Endometrium (tissue), 2 donors: ENCODE measurements at regions not wholly inside any gene's neighbourhood (a gene's known extent, or its start where the extent isn't known, plus 50 kb on each side); places are given as distances from the start of the nearest gene placed in this dataset.

Experiments used
- FAIRE-seq: peaks from 2 replicates; lab custom pipeline; 2012; peaks lifted over from hg19 to GRCh38; lab: Jason Lieb, UNC
- donor health status: control.
- donor health status: control.

DNA sequence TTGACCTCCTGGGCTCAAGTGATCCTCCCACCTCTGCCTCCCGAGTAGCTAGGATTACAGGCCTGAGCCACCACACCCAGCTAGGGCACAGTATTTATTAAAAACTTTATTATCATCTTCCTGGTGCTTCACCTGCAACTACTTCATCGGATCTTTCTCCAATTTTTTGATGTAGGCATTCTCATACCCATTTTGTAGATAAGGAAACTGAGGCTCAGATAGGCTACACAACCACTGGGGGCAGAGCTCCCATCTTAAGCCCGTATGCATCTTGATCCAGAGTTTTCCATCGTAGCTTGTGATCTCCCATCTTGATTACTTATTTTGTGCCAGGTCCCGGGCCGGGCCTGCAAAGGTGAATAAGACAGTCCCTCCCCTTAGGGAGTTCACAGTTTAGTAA, 68.1 kb upstream of the BCOR start:
- no peak for FAIRE-seq

DNA sequence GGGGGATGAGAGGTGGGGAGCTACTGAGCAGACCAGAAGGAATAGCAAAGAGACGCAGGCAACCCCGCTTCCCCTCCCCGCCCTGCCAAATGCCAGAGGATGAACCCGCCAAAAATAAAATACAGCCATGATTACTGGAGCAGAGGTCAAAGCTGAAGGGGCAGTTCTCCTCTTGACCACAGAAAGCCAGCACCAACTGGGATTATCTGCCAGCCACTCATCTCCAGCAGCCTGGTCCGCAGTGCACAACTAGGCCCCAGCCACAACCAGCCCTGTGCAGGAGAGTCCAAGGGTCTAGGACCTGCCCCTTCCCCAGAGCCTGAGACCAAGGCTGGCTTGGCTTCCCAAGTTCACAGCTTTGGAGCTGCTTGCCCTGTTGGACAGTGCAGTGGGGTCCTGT, 67.4 kb upstream of the BCOR start:
- FAIRE-seq = no peak

DNA sequence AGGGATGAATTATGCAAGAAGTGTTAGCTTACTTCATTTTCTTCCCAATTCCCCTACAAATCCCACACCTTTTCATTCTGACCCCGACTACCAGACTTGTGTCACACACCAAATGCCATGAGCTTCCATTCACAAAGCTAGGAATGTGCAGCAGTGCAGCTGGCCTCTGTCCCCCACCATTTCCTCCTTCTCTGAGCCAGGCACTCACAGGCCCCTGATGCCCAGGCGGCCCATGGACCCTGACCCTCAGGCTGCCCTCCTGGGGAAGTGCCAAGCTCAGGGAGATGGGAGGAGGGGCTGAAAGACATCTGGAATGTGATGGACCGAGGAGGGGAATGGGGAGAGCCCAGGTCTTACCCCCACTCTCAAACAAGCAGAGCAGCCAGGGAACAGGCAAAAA, 67.0 kb upstream of the BCOR start:
- FAIRE-seq = no peak

DNA sequence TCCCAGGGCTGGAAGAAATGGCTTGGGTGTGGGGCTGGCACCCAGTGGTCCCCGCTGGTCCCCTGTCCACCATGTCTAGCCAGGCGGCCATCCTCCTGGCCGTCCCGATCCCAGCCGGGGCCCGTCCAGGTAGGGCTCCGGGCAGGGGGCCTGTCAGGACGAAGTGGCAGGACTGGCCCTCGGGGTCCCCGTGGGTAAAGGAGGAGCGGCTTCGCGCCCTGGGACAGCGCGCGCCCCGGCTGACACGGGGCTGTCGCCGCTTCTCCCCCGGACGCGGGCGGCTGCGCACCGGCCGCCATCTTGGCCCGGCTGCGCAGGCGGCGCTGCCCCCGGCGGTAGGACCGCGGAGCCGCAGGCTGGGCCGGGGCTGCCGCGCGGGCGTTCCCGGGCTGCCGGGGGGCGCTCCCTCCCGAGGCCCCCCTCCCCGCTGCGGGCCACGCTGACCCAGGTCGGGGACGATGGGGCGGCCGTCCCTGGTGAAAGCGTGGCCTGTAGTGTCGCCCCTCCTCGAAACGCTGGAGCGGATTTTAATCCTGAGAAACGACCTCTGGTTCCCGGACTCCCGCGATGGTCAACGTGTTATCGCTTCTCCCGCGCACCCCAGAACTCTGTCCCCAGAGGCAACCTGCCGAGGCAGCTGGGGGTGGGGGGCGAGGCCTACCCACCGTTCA, 60.4 kb upstream of the BCOR start:
- FAIRE-seq = no peak

DNA sequence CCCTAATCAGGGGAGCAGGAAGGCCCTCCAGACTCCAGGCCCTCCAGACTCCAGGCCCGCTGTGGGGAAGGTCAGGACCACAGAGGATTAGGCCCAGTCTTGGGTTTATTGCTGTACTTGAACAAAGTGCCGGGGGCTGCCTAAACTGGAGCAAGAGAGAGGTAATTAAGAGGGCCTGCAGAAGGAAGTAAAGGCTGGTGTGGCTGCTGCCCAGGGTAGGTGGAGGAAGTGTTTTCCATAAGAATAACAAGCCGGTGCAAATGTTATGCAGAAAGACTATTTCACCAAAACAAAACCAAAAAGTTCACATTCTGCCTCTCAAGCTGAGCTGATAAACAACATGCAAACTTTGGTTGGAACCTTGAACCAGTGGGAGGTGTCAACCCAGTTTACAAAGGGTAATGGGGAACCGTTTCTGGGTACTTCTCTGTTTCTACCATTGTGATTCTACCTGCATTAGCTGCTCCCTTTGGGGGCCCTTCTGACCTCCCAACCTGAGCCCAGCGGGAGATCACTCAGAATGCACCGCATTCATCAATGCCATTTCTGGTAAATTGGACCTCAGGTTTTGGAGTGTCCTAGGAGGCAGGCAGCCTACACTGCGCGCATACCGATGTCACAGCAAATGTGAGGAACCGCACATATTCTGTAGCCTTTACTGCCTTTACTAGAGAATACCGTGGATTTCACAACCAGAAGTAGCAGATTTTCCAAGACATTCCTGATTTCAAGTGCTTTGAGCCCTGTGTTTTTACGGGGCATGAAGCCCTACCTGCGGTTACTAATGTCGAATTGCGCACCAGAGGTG, 59.7 kb upstream of the BCOR start:
- no peak for FAIRE-seq

DNA sequence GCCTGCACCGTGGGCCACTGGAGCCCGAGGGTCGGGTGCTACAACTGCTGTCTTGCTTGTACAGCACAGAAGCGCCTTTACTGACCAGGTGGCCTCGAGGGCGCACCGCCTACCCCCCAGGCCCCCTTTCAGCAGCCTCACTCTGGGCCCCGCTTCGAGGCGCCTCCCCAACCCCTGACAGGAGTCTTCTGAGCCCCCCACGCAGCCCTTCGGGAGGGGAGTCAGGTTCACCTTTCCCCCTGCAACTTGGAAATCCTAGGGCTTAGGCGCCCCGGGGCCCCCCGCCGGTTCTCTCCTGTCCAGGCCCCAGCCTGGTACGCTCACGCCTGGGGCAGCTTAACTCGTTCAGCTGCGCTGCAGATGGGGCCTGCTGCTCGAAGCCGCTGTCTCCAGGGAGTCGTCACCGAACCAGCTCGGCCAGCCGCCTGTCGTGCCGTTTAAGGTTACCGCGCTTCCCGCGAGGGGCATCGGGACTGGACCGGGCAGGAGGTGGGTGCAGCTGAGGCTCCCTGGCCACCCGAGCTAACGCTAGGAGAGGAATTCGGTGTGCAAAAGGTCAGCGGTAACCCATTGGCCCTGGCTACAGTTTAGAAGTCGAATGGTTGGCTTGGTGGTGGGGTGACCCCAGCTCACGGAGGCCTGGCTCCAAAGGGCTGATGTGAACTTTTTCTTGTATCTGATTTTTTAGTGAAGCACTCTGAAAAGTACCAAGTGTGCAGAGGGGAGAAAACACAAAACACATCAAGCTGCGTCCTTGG, 58.9 kb upstream of the BCOR start:
- no peak for FAIRE-seq

DNA sequence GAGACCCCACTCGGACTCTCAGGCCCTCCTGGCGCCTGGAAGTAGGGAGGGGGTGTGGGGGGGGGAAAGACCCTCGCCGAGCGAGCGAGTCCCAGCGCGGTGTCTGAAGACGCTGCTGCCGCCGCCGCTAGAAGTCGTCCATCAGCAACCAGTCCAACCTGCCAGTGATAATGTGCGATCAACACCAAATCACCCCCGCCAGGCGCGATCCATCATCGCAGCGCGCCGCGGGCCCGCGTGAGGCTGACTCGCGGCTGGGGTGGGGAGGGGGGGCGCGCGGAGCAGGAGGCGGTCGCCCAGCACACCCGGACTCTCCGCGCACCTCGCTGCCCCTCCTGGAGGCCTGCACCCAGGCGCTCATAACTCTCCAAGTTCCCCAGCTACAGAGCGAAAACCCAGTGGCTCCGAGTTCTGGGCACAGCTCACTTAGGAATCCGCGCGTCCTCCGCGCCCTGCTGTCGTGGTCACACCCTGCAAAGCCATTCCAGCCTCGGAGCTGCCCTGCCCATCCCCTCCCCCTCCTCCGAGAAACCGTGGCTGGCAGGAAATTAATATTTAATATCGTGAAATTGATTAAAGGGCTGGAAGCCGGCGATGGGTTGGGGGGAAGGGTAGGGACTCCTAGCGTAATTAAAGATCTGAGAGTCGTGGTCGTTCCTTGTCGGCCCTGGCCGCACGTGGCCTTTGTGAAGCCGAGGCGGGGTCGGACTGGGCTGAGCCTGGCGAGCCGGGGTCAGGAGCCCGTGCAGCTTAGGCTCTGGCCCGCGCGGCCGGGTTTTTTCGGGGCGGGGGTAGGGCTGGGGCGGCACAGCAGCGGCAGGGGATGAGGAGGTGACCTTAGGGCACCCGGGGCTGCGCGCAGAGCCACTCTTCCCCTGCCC, 58.1 kb upstream of the BCOR start:
- no peak for FAIRE-seq

DNA sequence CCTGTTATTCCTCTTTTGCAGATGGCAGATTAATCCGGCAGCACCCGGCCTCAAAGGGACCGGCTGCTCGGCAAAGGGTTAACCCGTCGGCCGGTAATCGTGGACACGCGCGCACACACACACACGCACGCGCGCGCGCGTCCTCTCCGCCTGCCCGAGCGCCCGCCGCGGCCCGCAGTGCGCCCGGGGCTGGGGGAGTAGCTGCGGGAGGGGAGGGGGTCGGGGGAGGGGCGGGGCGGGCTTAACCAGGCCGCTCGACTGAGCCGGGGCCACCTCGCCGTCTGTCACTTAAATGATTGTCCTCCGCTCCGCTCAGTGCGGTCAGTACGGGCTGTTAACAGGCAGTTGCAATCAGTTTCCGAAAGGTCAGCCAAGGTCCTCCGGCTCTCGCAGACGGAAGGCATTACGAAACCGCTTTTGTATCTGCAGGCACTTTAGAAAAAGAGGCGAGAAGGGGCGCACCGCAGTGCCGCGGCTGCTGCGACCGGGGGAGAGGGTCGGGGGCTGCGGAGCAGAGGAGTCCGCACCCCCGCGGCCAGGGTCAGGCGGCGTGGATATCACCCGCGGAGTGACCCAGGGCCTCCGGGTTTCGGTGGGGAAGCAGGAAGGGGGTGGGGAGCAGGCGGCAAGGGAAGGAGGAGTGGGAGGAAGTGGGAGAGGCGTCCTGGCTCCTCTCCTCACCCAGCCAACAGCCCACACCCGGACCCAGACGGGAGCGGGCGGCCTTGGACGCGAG, 57.3 kb upstream of the BCOR start:
- no peak for FAIRE-seq

DNA sequence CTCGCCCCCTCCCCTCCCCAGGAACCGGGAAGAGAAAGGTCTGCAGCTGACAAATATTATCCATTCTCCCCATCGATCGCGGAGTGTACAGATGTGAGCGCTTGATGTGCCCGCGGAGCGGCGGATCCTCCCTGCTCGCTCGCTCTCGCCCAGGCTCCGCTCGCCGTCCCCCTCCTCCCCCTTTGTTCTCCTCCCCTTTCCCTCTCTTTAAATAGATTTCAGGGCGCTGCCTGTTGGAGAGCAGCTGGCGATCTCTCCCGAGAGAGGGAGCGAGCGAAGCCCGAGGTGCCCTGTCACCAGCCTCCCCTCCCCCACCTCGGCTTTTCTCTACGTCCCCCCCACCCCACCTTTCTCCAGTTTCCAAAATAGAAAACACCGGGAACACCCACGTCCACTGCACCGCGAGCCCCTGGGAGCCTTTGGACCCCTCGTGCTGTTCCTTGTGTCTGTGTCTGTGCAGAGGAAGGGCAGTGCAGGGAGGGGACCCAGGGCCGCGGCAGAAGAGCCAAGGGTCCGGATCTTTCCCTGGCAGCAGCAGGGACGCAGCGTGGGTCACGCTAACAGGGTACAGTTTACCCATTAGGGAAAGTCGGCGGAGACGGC, 56.6 kb upstream of the BCOR start:
- FAIRE-seq = no peak

DNA sequence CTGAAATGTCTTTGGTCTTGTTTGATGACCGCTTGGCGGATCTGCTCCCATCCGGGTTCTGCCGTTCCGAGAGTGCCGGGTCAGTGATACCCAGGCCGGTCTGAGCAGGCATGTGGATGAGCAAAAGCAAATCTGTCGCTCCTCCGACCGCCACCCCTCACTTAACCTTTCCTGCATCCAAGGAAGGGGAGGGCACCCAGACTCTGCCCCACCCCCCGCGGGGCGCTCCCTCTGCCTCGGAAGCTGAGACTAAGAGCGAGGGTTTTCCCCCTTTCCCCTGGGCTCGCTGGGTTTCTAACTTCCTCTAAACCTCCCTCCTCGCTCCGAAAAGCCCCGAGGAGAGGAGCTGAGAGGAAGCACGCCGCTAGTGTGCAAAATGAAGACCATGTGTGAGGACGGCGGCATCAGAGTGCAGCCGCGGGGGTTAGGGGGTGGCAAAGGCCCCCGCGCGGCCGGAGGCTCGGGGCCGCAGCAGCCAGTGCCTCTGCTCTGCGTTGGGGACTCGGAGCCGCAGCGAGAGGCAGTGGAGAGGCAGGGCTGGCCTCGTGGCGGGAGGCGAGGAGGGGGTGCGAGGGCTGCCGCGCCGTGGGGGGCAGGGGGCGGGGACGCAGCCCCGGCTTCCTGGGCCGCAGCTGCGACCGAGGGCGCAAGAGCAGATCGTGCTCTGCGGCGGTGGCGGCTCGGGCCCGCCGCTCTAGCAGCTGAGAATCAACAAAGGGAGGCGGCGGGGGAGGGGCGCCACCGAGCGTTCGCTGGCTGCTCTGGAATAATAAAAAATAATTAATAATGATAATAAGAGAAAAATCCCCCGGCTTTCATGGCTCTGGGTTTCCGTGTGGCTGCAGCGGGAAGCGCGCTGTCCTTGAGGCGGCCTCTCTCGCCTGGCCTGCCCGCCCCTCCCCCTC, 55.8 kb upstream of the BCOR start:
- no peak for FAIRE-seq

DNA sequence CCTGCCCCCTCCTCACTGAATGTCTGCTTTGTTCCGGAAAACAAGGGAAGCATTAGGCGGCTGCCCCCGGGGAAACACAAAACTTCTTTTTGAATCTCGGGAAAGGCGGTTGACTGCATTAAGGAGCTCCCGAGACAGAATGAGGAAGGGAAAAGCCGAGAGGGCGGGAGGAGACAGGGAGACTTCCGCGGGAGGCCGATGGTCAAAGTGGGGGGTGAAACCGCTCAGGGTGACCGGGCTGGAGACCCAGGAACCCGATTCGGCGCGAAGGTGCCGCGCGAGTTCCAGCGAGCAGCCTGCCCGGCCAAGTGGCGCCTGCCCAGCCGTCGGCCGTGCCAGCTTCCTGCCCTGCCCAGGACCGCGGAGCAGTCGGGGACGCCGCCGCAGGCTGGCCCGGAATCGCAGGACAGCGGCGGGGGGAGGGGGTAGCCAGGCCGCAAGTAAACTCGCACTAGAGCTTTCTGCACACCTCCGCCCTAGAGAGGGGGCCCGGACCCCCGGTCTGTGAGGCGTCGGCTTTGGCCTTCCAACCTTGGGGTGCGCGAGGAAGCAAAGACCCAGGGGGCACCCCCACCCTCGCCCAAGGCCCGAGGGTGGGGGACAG, 55.1 kb upstream of the BCOR start:
- no peak for FAIRE-seq

DNA sequence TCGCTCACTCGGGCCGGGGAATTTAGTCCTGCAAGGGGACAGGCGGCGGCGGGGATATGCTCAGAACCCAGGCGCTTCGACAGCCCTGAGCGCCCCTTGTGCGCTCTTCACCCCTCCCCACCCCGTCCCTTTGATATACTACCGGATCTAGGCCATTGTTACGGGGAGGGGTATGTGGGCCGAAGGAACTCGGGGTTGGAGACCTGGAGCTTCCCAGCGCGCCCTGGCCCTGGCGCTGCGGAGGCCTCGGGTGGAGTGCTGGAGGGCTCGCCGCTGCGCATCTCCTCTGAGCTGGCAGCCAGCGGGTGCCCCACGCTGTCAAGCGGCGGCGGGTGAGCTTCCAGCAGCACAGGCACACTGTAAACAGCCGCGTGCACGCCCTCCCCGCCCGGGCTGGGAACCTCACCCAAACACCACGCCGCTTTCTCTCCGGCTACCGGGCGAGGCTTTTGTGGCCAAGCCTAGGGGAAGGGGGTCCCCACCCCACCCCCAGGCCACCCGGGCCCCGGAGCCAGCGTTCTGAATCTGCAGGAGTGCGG, 54.5 kb upstream of the BCOR start:
- FAIRE-seq = no peak

DNA sequence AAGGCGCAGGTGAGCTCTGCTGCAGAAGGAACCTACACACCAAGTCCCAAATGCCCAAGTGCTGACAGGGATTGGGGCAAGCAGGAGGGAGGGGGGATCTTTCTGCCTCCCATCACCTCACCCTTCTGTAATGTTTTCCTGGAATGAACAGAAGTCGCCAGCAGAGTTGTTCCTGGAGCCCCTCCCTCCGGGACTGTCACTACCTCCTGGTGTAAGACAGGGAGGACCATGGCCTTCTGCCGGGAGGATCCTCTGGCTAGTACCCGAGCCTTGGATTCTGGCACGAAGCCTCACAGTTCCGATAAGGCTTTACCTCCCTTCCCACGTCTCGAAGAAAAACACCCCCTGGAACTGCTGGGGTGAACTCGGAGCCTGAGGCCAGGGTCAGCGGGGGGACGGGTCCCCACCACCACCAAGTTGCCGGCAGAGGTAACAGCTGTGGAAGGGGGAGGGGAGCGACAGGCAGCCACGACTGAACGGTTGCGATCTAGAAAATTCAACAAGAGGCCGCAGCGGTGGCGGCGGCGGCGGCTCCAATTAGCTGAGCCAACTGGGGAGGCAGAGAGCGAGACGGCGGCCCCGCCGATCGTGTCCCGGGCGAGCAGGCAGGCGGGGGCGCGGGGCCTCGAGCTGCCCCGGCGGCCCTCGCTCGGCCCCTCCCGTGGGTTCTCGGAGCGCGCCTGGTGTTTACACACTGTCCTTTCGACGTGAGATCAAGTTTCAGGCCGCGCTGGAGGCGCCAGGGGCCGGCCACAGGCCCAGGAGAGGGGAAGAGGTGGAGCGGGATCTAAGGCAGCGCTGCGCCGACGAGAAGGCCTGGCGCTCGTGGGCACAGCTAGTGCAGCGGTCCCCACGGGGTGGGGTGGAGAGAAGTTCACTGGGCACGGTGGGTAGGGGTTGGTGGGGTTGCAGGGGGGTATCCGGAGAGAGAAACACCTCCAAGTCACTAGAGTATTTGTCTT, 53.7 kb upstream of the BCOR start:
- no peak for FAIRE-seq

DNA sequence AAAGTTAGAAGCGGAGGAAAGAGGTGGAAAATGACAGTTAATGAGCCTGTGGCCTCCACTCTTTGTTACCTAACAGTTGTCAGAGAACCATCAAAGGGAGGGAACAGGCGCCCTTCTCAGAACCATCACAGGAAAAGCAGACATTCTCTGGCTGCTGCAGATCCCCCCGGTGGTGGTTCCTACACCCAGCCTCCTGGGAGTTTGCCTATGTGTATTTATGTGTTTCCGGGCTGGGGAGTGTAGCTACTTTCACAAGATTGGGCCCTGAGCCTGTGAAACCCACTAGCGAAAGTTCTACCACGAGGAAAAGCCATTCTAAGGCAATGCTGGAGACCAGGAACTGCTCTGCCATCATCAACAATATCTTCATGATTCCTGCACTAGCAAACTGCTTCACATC, 52.7 kb upstream of the BCOR start:
- no peak for FAIRE-seq

DNA sequence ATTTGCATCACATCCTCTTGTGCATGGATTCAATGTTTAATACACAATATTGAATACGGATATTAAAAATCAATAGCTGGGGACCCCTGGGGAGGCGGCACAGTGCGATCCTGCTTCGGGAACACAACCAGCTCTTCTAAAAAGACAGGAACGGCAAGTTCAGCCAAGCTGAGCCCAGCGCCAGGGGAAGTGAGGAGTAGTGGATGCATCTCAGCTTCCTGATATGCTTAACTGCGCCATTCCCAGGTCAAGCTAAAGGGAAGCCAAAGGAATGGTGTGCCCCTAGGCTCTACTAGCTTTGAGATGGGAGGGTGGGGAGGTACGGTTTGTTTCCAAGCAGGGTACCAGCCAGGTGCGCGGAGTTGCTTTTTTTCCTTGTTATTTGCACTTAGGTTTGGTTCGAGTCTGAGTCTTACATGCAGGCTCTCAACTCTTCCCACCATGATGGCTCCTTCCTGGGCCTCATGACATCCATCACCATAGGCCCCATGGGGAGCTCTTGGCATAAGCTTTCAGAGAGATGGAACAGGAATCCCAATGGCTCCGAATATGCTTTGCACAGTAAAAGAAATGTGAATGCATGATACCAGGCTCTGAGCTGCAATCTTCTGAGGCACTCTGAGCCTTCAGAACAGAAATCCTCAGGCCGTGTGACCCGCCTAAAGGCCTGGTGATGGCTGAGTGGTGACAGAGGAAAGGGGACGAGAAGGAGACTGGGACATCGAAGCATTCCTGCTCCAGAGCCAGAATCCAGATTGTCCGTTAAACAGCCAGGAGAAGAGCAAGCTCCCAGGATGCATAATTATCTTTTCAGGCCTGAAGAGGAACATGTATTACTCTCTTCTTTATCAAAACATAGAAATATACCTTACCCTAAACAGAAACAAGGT, 51.8 kb upstream of the BCOR start:
- no peak for FAIRE-seq

DNA sequence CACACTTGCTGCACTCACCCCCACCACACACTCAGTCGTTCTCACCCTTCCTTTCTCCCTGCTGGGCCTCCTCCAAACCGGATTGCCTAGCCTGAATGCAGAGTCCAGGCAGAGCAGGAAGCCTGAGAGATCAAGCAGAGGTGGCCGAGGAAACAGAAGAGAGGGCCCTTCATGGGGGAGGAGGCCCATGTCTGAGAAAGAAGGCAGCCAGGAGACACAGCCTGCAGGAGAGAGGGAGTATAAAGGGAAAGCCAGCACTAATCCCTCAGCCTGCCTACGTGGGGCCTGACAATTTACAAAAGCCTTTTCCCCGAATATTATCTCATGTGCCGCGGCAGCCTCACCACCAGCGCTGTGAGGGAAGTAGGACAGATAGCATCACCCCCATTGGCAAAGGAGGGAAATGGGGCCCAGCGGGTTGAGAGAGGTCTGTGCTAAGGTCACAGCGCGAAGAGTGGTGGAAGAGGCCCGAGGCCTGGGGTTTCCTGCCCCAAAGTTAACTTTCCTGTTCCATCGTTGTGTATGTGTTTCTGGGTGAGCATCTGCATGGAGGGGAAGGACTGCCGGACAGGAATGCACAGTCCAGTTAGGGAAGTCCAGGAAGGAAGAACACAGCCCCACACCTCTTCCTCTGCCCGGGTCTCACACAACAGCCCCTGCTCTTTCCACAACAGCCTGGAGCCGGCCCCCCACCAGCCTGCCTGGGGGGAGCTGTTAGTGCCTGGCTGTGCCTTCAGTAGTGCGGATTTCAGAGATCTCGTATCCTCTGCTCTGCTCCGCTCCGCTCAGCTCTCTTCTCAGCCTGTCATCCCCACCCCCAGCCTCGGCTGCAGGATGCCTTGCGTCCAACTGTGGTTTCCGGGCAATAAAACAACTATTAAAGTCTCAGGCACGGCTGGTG, 50.9 kb upstream of the BCOR start:
- no peak for FAIRE-seq
